GM23338 (cell line): ENCODE measurements at regions not wholly inside any gene's neighbourhood (a gene's known extent, or its start where the extent isn't known, plus 50 kb on each side); places are given as distances from the start of the nearest gene placed in this dataset.

Source experiments
- ATAC-seq: fragments of 200-7000 bp; cut with Tn5 transposase; 3 replicates; pipeline ENCODE4 v1.9.1; 2020
- DNase-seq: peaks from one replicate; pipeline ENCODE4 v3.0.0-alpha.2; 2015; ENCODE audit warnings: low spot score
- H2AFZ ChIP-seq: fragments of 200-600 bp; sonication (generic); 2 replicates; pipeline ENCODE4 v1.8.0; 2016; ENCODE audit warnings: antibody characterized with exemption, mild to moderate bottlenecking, moderate library complexity
- H3F3A ChIP-seq: fragments of 200-600 bp; sonication (generic); replicated peaks from 2 replicates; pipeline ENCODE4 v1.8.0; 2017; ENCODE audit warnings: antibody characterized with exemption, mixed run types, low read depth
- H3K27ac ChIP-seq: fragments of 200-600 bp; sonication (generic); 2 replicates; pipeline ENCODE4 v1.6.1; 2016; ENCODE audit warnings: low read depth
- H3K27me3 ChIP-seq: fragments of 200-600 bp; sonication (generic); 2 replicates; pipeline ENCODE4 v1.8.0; 2016; ENCODE audit warnings: mild to moderate bottlenecking, mixed run types, moderate library complexity; ENCODE audit not compliant: insufficient read depth
- H3K36me3 ChIP-seq: fragments of 200-600 bp; sonication (generic); 2 replicates; pipeline ENCODE4 v1.8.0; 2016; ENCODE audit warnings: mild to moderate bottlenecking; ENCODE audit not compliant: insufficient read depth
- H3K4me1 ChIP-seq: fragments of 200-600 bp; sonication (generic); 2 replicates; pipeline ENCODE4 v1.8.0; 2016; ENCODE audit warnings: mild to moderate bottlenecking, moderate library complexity; ENCODE audit not compliant: insufficient read depth
- H3K4me2 ChIP-seq: fragments of 200-600 bp; sonication (generic); 2 replicates; pipeline ENCODE4 v1.7.1; 2017; ENCODE audit warnings: mixed run types
- H3K4me3 ChIP-seq: fragments of 200-600 bp; sonication (generic); 2 replicates; pipeline ENCODE4 v1.6.1; 2016; ENCODE audit warnings: mixed run types
- H3K79me2 ChIP-seq: fragments of 200-600 bp; sonication (generic); replicated peaks from 2 replicates; pipeline ENCODE4 v1.8.0; 2017; ENCODE audit warnings: mild to moderate bottlenecking; ENCODE audit not compliant: insufficient read depth
- H3K9me2 ChIP-seq: fragments of 200-600 bp; sonication (generic); 2 replicates; pipeline ENCODE4 v1.8.0; 2017; ENCODE audit not compliant: insufficient read depth
- H4K20me1 ChIP-seq: fragments of 200-600 bp; sonication (generic); replicated peaks from 2 replicates; pipeline ENCODE4 v1.8.0; 2017; ENCODE audit warnings: mild to moderate bottlenecking; ENCODE audit not compliant: insufficient read depth
- H3K27ac Mint-ChIP-seq: 2 replicates; pipeline ENCODE4 v1.8.0; 2020; ENCODE audit warnings: inconsistent platforms, mild to moderate bottlenecking, moderate library complexity, mixed read lengths
- H3K27me3 Mint-ChIP-seq: 3 replicates; pipeline ENCODE4 v1.8.0; 2022; ENCODE audit warnings: low read depth, mild to moderate bottlenecking, moderate library complexity, mixed read lengths, inconsistent platforms; ENCODE audit not compliant: insufficient read depth, poor library complexity
- H3K36me3 Mint-ChIP-seq: 3 replicates; pipeline ENCODE4 v1.8.0; 2021; ENCODE audit warnings: low read depth, mild to moderate bottlenecking, inconsistent platforms, moderate library complexity, mixed read lengths
- H3K4me1 Mint-ChIP-seq: 3 replicates; pipeline ENCODE4 v1.8.0; 2020; ENCODE audit warnings: mild to moderate bottlenecking, inconsistent platforms, mixed read lengths
- H3K4me3 Mint-ChIP-seq: 3 replicates; pipeline ENCODE4 v1.8.0; 2021; ENCODE audit warnings: moderate library complexity, mild to moderate bottlenecking, inconsistent platforms, mixed read lengths
- H3K9me3 Mint-ChIP-seq: 3 replicates; pipeline ENCODE4 v1.8.0; 2020; ENCODE audit warnings: moderate library complexity, mild to moderate bottlenecking, inconsistent platforms, mixed read lengths
- CTCF ChIP-seq, 2 experiments: fragments of 200-600 bp in 1 of 2; sonication (generic) in 1 of 2; conservative IDR thresholded peaks; 2 replicates each; pipeline versions ENCODE4 v1.5.1 to v1.6.1; 2016 to 2017; ENCODE audit warnings: antibody characterized with exemption in 2 of 2, low read depth in 2 of 2, mild to moderate bottlenecking in 2 of 2, moderate library complexity in 1 of 2
- EZH2 ChIP-seq: fragments of 200-600 bp; sonication (generic); IDR thresholded peaks from one replicate; pipeline ENCODE4 v1.8.0; 2017; ENCODE audit warnings: antibody characterized with exemption, mild to moderate bottlenecking, low read depth; ENCODE audit not compliant: unreplicated experiment
- JUNB ChIP-seq: IDR thresholded peaks from one replicate; pipeline ENCODE4 v1.6.1; 2016; ENCODE audit warnings: antibody characterized with exemption; ENCODE audit not compliant: unreplicated experiment
- NANOG ChIP-seq: IDR thresholded peaks from 2 replicates; pipeline ENCODE4 v1.6.1; 2016; ENCODE audit warnings: antibody characterized with exemption, borderline replicate concordance
- ZNF114 ChIP-seq: fragments of 250-450 bp; sonication (Bioruptor Pico); IDR thresholded peaks from 2 replicates; pipeline ENCODE4 v1.5.0; 2020; ENCODE audit warnings: mild to moderate bottlenecking, moderate library complexity
- ZNF462 ChIP-seq: fragments of 250-450 bp; sonication (Bioruptor Pico); IDR thresholded peaks from 2 replicates; pipeline ENCODE4 v1.5.0; 2020; ENCODE audit warnings: mild to moderate bottlenecking, moderate library complexity

GRCh38 chr11:134611537-134611936 is 199.5 kb upstream of the B3GAT1 start:
- Histone ChIP-seq H3K79me2 (no peaks in the 10 kb centered on the region), H3K4me2 (no peak overlapping the region), H3K27me3 (no peaks in the 10 kb centered on the region), H3K4me3 (no peak overlapping the region), H4K20me1 (no peaks in the 10 kb centered on the region), H3K36me3 (no peaks in the 10 kb centered on the region), H2AFZ (no peak overlapping the region), H3K27ac (no peak overlapping the region), H3K4me1 (no peaks in the 10 kb centered on the region), H3F3A (no peaks in the 10 kb centered on the region), H3K9me2 (no peaks in the 10 kb centered on the region)
- H3K27me3 Mint-ChIP-seq: peaks cover 11% of the 10 kb centered on the region
- H3K4me3 Mint-ChIP-seq: no peak overlapping the region
- no peak overlapping the region for H3K27ac Mint-ChIP-seq
- H3K4me1 Mint-ChIP-seq: peaks cover 12% of the 10 kb centered on the region
- TF ChIP-seq ZNF462 (CRISPR knock-in tag) (no peak), NANOG (no peak), EZH2 (no peak), JUNB (no peak), CTCF (conservative IDR thresholded peaks at IDR 0.05; ENCODE audit: low read depth in 2 of 2) (no peak), ZNF114 (CRISPR knock-in tag) (no peak)
- DNase-seq: no peak
- no peaks in the 10 kb centered on the region; the same call in 2 of the 3 replicates for H3K9me3 Mint-ChIP-seq
- no peaks in the 10 kb centered on the region for H3K36me3 Mint-ChIP-seq
- ATAC-seq: no peak
